Amniotic epithelial cell (primary cell): ENCODE measurements at regions not wholly inside any gene's neighbourhood (a gene's known extent, or its start where the extent isn't known, plus 50 kb on each side); places are given as distances from the start of the nearest gene placed in this dataset.

Experiments
- DNase-seq: peaks from one replicate; pipeline ENCODE4 v3.0.0-alpha.2; 2010; ENCODE audit warnings: low read depth

DNA sequence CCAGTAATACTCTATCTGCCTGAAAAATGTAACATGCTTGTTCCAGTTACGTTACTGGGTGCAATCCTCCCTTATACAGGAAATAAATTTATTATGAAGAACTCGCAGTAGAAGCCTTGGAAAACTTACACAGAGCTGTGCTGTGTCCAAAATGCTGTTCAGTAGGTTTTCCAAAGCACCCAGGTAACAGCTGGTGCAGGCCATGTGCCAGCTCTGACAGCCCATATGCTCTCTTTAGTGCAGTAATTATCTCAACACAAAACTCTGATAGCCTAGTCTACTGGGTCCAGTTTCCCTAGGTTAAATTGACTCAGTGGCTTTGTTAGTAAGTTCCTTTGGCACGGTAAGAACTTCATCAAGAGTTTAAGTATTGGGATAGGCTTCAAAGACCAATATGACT, 120.7 kb upstream of the OBI1 start:
- no peak for DNase-seq

GRCh38 chr13:78777976-78778375, 119.0 kb upstream of the OBI1 start:
- no peak for DNase-seq

DNA sequence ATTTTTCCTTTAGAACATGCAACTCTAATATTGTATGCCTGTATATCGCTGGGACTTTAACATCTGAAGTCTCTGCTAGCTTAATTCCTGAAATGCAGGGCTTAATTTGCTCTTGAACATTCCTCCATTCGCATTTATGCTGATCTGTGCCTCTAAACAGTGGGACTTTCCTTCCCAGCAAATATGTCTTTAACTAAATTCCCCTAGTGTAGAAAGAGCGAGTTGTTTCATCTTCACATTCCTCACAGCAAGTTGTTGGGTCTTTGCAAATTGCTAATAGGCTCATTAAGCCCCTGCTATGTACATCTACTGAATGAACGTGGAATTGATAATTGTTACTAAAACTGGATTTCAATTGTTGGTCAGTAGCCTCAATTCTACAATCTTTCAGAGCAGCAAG, 118.4 kb upstream of the OBI1 start:
- DNase-seq: no peak

DNA sequence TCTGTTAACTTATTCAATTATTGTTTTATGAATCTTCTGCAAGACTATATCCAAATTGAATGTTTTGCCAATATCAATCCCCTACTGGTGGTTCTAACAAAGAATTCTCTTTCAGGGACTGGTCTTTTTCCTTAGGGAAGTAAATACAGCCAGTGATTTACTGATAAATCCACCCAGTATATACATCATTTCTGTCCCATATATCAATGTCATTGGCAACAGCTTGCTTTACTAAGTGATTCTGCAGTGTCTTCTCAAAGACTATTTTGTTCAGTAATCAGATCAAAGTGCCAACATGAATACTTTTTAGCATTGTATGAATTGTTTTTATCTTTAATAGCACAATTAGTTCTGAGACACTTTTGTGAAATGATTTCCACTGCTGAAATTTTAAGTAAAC, 114.0 kb upstream of the OBI1 start:
- no peak for DNase-seq

- no peak for DNase-seq
Observed at GRCh38 chr13:78770601-78771000, 111.6 kb upstream of the OBI1 start.

- DNase-seq: no peak
Observed at GRCh38 chr13:78768950-78769349, 110.0 kb upstream of the OBI1 start.

GRCh38 chr13:78764665-78765064, 105.7 kb upstream of the OBI1 start:
- DNase-seq: no peak

DNA sequence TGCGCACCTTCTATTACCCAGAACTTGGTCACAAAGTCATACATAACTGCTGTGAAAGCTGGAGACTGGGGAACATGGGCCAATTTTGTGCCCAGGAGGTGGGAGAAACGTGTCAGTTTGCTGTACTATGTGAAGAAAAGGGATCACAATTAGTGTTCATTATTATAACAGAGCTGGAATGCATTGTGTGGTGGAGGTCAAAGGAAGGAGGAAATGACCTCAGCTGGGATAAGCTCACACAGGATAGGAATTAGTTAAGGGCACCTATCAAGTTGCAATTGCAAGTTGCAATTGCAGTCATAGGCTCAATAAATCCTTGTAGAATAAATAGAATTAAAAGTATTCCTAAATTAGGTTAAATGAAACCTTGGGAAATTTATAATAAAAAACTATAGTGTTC, 103.9 kb upstream of the OBI1 start:
- DNase-seq: no peak

GRCh38 chr13:78759704-78760103, 100.7 kb upstream of the OBI1 start:
- DNase-seq: no peak

GRCh38 chr13:78758549-78758948, 99.6 kb upstream of the OBI1 start:
- no peak for DNase-seq

DNA sequence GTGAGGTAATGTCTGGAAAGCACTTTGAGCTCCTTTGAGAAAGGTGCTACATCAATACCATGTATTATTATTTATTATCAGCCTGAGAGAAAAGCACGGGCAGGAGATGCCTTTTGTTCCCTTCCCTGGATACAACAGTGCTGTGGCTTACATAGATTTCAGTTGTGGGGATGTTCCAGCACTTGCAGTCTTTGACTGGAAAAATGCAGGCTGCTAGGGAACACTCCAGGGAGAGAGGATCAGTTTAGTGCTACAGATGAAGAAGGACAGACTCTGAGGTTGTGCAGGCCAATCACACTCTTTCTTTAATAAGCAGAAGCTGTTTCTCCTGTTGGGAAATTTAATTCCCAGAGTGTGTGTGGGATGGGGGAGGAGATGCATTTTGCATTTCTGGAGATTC, 94.5 kb upstream of the OBI1 start:
- no peak for DNase-seq

DNA sequence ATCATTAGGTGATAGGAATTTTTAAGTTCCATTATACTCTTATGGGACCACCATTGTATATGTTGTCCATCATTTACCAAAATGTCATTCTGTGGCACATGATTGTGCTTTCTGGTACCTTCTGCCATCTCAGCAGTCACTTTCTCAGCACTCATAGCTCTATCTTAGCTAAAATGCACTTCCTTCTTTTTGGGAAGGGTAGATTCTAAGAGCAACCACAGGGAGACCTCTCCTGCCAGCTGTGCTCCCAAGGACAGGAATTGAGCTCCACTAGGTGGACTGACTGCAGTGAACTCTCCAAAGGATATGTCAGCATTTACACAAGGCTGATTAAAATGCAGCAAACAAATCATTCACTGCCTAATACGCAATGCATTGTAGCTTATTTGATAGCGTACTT, 91.8 kb upstream of the OBI1 start:
- no peak for DNase-seq

DNA sequence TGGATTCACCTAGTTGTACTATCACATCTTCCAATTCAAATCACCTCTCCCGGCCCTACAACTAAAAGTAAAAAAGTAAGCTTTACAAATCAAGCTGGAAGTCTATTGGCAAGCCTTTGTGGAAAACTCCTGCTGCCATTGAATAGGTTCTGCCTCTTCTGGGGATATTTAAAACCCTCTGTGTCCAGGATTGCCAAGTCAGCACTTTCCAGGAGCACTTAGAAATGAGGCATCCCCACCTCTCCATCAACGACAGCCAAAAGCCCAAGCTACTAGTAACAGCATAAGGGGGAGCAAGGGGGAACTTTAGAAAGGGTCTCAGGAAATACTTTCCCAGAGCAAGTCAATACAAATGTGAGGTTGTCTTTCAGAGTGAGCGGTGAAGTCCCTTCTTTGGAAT, 85.0 kb upstream of the OBI1 start:
- no peak for DNase-seq

- DNase-seq: no peak
Observed at GRCh38 chr13:78742659-78743058, 83.7 kb upstream of the OBI1 start.

DNA sequence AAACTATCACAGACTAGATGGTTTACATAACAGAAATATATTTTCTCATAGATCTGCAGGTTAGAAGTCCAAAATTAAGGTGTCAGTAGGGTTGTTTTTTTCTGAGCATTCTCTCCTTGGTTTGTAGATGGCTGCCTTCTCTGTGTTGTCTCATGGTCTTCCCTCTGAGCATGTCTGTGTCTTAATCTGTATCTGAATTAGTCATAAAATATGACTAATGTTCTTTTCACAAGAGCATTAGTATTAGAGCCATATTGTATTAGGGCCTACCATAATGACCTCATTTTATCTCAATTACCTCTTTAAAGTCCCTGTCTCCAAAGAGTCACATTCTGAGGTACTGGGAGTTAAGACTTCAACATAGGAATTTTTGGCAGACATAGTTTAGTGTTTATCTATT, 77.2 kb upstream of the OBI1 start:
- no peak for DNase-seq

- no peak for DNase-seq
Observed at GRCh38 chr13:78732445-78733017, 73.6 kb upstream of the OBI1 start.

DNA sequence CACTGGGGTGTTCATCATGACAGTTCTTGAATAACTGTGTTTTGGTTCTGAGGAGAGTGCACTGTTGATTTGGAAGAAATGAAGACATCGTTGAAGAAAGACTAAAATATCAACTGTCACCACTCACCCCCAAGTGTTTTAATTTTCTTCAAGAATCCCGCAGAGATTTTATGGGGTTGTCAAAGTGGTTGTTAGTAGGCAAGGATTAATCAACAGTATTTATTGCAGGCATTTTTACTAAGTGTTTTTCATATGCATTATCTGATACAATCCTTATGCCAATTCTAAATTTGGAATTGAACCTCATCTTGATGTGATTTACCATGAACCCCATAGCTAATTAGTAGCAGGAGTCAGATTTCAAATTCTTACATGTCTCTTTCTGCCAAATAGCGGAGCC, 63.7 kb upstream of the OBI1 start:
- no peak for DNase-seq

DNA sequence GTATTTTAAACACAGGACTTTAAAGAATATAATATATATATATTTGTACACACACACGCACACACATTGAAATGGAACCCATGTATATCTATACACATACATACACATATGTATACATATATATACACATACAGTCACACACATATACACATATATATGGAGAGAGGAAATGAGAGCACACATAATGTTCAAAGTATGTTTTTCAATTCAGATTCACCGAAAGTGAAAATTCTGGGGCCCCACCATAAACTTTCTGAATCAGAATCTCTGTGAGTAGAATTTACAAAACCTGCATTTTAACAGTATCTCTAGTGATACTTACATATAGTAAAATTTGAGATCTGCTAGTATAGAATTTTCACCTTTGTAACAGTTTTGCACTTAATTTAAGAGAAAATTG, 60.4 kb upstream of the OBI1 start:
- no peak for DNase-seq

- DNase-seq: no peak
Observed at GRCh38 chr13:78714717-78715116, 55.8 kb upstream of the OBI1 start.

DNA sequence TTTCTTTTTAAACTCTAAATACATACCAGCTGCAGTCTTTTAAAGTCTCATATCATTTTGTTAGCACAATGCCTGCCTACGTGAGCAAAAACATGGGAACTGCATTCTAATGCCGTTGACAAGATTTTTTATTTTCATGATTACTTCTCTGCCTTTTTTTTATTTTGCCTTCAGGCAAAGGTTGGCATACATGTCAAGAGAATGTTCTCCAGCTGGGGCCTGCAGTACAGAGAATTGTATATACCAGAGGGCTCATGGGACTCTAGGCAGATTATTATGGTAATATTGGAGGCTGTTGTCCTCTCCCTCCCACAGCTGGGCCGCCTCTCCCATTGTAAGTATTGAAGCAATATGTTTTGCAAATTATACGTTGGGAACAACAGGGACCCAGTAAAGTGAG, 53.9 kb upstream of the OBI1 start:
- no peak for DNase-seq

DNA sequence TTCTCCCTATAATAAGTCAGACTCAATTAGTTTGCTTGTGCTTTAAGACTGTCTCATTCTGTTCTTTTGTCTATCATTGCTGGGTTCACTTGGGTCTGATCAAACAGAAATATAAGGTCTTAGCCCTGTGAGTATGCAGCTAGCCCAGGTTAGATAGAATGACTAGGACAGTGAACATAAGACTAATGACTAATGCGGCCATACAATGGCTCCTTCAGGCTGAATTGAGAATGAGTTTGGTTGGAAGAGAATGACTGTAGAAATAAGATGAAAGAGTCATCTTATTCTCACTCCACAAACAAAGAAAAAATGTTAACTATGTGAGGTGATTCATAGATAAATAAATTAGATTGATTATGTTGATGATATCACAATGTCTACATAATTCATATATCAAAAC, 50.1 kb upstream of the OBI1 start:
- no peak for DNase-seq
